ENCODE measurements at regions not wholly inside any gene's neighbourhood (a gene's known extent, or its start where the extent isn't known, plus 50 kb on each side); places are given as distances from the start of the nearest gene placed in this dataset.
"Not testable (repeated sequence)": the region's sequence is repeated elsewhere in the genome, so short reads cannot be mapped to it uniquely, and the experiment has no call there.

DNA sequence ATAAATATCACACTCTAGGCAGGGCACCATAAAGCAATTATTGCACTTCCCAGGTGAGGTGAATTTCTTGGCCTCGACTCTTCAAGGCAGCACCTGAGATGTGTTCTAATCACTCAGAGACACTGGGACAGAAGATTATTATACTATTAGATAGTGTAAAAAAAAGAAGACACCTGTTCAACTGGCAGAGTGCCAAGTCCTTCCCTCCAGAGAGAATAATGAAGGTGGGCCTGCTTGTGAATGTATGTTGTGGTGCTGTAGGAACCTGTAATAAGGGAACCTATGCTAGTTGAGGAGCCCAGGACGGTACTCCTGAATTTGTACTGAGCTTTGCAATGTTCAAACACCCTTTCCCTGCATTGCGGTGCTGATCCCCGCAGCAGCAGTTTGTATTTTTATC, 107.5 kb downstream of the NXPE2 start:
- Mint-ChIP-seq H3K27ac (no peak overlapping the region), H3K9me3 (no peaks in the 10 kb centered on the region), H3K4me1 (no peaks in the 10 kb centered on the region), H3K36me3 (ENCODE audit: low read depth) (no peaks in the 10 kb centered on the region), H3K4me3 (no peak overlapping the region), H3K27me3 (no peaks in the 10 kb centered on the region)
- no peak for DNase-seq
- ChIA-PET POLR2A (no interaction called here), CTCF (no interaction called here)

DNA sequence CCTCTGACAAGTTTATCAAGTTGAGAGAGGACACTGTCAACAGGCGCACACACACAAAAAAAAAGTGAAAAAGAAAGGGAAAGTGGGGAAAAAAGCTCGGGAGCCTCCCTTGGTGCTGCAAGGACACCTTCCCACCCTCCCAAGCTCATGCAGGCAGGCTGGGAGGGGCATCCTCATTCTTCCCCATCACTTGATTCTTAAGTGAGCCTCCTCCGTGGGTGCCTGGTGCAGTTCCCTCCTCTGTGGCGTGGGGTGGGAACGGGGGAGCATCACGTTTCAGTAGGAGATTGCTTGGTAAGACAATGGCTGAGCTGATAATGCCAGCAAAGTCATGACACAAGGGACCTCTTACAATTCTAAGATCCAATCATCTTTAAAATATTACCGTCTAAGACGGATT, 108.8 kb downstream of the NXPE2 start:
- no peak overlapping the region for H3K27ac Mint-ChIP-seq
- no peaks in the 10 kb centered on the region for H3K36me3 Mint-ChIP-seq (ENCODE audit: low read depth)
- CTCF ChIA-PET = no interaction called here
- no peak for DNase-seq
- no peak overlapping the region for H3K4me3 Mint-ChIP-seq
- POLR2A ChIA-PET = no interaction called here
- no peaks in the 10 kb centered on the region for H3K9me3 Mint-ChIP-seq
- no peaks in the 10 kb centered on the region for H3K27me3 Mint-ChIP-seq
- no peaks in the 10 kb centered on the region for H3K4me1 Mint-ChIP-seq

DNA sequence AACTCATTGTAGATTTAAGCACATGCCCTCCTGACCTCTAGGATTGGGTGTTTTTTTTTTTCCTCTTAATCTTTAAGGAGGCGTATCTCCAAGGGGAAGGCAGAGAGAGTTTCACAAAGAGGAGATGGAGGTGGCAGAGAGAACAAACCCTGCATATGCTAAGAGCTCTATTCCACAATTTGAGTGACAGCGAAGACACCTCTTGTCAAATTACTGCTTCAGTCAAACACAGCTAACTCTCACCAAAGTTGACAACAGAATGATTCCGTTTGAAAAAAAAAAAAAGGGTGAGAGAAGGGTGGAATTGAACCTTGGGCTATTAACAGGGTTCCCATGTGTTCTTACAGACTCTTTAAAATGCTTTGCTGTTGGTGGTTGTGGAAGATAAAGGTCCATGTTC, 112.6 kb downstream of the NXPE2 start:
- Mint-ChIP-seq H3K27me3 (peaks cover 3% of the 10 kb centered on the region), H3K9me3 (no peaks in the 10 kb centered on the region), H3K27ac (no peak overlapping the region), H3K4me3 (no peak overlapping the region), H3K4me1 (no peaks in the 10 kb centered on the region), H3K36me3 (ENCODE audit: low read depth) (no peaks in the 10 kb centered on the region)
- POLR2A ChIA-PET = no interaction called here
- no peak for DNase-seq
- CTCF ChIA-PET = no interaction called here

DNA sequence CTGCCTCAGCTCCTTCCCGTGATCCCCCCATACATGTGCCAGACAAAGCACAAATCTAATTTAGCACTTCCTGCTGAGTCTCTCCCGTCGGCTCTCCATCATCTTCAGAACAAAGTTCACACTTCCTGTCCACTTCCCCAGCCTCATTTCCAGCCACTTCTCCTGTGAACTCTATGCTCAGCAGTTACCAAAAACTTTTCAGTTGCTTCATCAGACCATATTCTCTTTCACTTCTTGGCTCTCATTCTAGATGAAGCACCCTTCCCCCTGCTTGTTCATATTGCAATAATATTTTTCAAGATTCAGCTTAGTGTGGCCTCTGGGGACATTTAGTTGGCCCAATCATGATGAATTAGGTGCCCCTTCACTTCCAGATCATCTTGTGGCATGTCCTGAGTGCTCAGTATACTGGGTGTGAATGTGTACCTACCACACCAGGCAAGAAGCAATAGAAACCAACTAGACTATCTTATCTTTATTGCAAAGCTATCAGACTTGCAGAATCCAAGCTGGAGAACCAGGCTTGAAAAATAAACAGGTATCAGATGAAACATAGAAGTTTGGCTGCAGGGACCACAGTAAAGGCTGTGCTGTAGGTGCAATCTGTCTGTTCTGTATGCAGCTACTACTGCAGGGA, 115.8 kb downstream of the NXPE2 start:
- no peaks in the 10 kb centered on the region for H3K9me3 Mint-ChIP-seq
- H3K27ac Mint-ChIP-seq = no peak overlapping the region
- DNase-seq = no peak
- H3K4me3 Mint-ChIP-seq = no peak overlapping the region
- POLR2A ChIA-PET = no interaction called here
- CTCF ChIA-PET = no interaction called here
- H3K4me1 Mint-ChIP-seq = no peaks in the 10 kb centered on the region
- peaks cover 9% of the 10 kb centered on the region for H3K27me3 Mint-ChIP-seq
- H3K36me3 Mint-ChIP-seq (ENCODE audit: low read depth) = no peaks in the 10 kb centered on the region

DNA sequence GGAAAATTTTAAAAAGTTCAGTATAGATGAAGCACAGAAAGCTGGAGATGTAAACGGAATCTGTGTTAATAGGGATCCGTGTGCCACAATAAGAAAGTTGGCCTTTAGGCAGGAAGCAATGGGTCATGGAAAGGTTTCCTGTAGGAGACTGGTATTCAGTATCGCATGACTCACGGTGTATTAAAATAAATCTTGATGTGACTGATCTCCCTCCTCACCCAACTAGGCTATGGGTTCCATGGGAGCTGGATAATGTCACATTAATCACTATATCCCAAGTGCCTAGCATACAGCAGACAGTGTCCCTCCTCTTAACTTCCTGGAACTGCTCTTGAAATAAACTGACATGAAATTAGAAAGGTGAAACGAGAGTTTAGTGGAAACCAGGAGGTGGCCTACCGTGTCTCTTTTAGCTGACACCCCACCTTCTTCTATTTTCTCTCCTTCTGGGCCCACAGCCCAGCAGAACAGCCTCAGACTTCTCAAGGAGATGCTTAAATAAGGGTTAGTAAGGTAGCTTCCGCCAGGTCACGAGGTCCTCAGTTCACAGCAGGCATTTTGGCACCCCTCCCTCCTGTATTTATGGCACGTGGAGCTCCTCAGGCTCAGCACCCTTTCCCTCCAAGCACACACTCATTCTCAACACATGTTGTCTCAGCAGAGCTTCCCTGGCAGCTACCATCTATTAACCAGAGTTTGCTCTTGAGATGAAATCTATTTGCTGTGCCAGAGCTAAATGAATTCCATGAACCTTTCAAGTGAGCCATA, 118.8 kb downstream of the NXPE2 start:
- peaks cover 16% of the 10 kb centered on the region for H3K27me3 Mint-ChIP-seq
- no peaks in the 10 kb centered on the region for H3K9me3 Mint-ChIP-seq
- H3K36me3 Mint-ChIP-seq (ENCODE audit: low read depth) = no peaks in the 10 kb centered on the region
- no peak overlapping the region for H3K27ac Mint-ChIP-seq
- ChIA-PET CTCF (interaction anchor here (1.0 kb wide), 1 partner anchor 13 kb away, joined by 3 read pairs; no protein-coding TSS in a partner anchor), POLR2A (no interaction called here)
- no peak overlapping the region for H3K4me3 Mint-ChIP-seq
- no peak for DNase-seq
- H3K4me1 Mint-ChIP-seq = no peaks in the 10 kb centered on the region

DNA sequence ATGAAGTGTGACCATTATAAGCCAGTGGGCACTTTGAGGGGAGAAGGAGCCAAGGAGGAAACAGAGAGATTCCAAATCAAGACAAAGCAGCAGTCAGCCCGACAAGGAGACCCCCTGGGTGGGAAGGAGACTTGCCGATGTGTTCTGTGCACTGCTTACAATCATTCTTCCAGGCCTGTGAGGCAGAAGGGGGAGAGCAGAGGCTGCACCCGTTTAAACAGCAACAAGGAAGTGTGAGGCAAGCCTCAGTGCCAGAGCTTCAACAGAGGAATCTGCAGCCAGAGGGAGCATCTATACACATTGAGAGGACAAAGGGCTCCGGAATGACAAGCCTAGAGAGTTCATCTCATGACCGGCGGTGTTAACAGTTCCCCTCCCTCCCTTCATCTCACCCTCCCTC, 121.1 kb downstream of the NXPE2 start:
- CTCF ChIA-PET = no interaction called here
- no peak overlapping the region for H3K27ac Mint-ChIP-seq
- H3K4me1 Mint-ChIP-seq = no peaks in the 10 kb centered on the region
- no peaks in the 10 kb centered on the region for H3K9me3 Mint-ChIP-seq
- POLR2A ChIA-PET = no interaction called here
- no peak for DNase-seq
- H3K36me3 Mint-ChIP-seq (ENCODE audit: low read depth) = no peaks in the 10 kb centered on the region
- H3K27me3 Mint-ChIP-seq = peaks cover 16% of the 10 kb centered on the region
- no peak overlapping the region for H3K4me3 Mint-ChIP-seq

DNA sequence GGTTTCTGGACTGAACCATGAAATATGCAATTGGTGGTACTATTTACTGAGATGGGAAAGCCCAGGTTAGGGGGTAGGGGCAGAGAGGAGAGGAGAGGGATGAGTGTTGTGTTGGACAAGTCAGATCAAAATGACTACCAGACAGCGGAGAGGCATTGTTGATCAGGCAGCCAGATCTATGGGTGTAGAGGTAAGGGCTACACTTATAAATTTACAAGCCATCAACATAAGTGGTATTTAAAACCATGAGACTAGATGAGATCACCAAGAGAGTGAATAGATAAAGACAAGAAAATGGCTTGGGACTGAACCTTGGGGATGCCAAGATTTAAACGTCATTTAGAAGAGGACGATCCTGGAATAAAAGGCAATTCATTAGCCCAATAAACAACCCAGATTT, 123.4 kb downstream of the NXPE2 start:
- Mint-ChIP-seq H3K27ac (no peak overlapping the region), H3K27me3 (peaks cover 13% of the 10 kb centered on the region), H3K36me3 (ENCODE audit: low read depth) (no peaks in the 10 kb centered on the region), H3K4me3 (no peak overlapping the region), H3K9me3 (no peaks in the 10 kb centered on the region), H3K4me1 (no peaks in the 10 kb centered on the region)
- ChIA-PET CTCF (no interaction called here), POLR2A (no interaction called here)
- DNase-seq = no peak

DNA sequence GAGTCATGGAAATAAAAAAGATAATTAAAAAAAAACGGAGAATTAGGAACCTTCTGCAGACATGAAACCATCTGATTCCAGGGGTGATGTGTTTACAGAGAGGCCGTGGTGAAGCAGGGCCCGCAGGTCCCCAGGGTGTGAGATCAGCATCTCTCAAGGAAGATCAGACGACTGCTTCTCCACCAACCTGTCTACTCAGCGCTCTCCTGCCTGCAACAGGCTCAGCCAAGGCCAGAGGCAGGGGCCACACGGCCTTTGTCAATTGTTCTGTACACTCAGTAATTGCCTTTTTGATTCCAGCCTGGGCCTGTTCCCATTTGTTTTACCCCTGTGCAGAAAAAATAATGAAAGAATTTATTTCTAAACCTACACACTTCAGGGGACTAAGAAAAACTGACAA, 124.6 kb downstream of the NXPE2 start:
- Mint-ChIP-seq H3K27ac (no peak overlapping the region), H3K36me3 (ENCODE audit: low read depth) (no peaks in the 10 kb centered on the region), H3K9me3 (no peaks in the 10 kb centered on the region), H3K4me3 (no peak overlapping the region), H3K4me1 (no peaks in the 10 kb centered on the region), H3K27me3 (peaks cover 13% of the 10 kb centered on the region)
- ChIA-PET POLR2A (no interaction called here), CTCF (no interaction called here)
- DNase-seq = no peak

DNA sequence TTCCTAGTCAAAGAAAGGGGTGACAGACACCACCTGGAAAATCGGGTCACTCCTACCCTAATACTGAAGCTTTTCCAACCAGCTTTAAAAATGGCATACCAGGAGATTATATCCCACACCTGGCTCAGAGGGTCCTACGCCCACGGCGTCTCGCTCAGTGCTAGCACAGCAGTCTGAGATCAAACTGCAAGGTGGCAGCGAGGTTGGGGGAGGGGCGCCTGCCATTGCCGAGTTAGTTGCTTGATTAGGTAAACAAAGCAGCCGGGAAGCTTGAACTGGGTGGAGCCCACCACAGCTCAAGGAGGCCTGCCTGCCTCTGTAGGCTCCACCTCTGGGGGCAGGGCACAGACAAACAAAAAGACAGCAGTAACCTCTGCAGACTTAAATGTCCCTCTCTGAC, 127.1 kb downstream of the NXPE2 start:
- H3K27ac Mint-ChIP-seq; H3K36me3 Mint-ChIP-seq (ENCODE audit: low read depth); H3K9me3 Mint-ChIP-seq; H3K4me3 Mint-ChIP-seq; DNase-seq; POLR2A ChIA-PET; H3K27me3 Mint-ChIP-seq; H3K4me1 Mint-ChIP-seq: not testable (repeated sequence)
- CTCF ChIA-PET = interaction anchor here (1.0 kb wide), 1 partner anchor 12 kb away, joined by 4 read pairs; no protein-coding TSS in a partner anchor

DNA sequence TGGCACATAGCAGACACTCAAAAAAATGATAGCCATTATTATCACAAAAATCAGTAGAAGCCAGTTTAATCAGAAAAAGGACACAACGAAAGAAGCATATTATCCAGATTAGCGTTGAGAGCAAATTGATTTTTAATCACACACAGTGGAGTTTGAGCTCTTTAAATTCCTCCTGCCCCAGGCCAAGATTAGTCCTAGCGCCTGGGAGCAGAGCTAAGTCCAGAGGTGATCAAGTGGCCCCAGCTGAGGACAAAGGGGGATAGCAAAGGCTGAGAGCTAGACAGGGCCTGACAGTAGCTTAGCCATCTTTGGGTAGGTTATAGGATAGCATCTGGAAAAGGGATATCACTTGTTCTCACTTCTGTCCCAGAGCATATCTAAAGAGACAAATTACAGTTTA, 133.6 kb downstream of the NXPE2 start:
- H3K4me1 Mint-ChIP-seq = no peaks in the 10 kb centered on the region
- no peak overlapping the region for H3K4me3 Mint-ChIP-seq
- no peak for DNase-seq
- H3K27ac Mint-ChIP-seq = no peak overlapping the region
- H3K9me3 Mint-ChIP-seq = no peaks in the 10 kb centered on the region
- no peaks in the 10 kb centered on the region for H3K27me3 Mint-ChIP-seq
- ChIA-PET CTCF (no interaction called here), POLR2A (no interaction called here)
- H3K36me3 Mint-ChIP-seq (ENCODE audit: low read depth) = no peaks in the 10 kb centered on the region

DNA sequence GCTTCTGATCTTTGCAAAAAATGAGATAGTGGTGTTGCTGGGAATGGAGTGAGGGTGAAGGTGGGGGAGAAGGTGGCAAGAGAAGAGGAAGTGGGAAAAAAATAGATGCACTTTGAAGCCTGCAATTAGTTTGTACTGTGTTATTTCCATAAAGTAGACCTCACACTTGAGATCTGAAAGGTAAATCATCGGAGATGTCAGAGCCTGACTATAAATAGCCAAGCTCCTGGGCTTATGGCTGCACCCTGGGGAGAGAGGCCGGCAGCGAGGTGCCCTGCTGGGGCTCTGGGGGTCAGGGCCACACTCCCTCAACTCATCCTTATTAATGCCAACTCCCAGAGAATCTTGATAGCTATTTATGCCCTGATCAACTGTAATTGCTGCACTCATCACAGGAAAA, 134.4 kb downstream of the NXPE2 start:
- H3K9me3 Mint-ChIP-seq = no peaks in the 10 kb centered on the region
- H3K4me3 Mint-ChIP-seq = no peak overlapping the region
- no peaks in the 10 kb centered on the region for H3K27me3 Mint-ChIP-seq
- no peak for DNase-seq
- H3K4me1 Mint-ChIP-seq = no peaks in the 10 kb centered on the region
- CTCF ChIA-PET = no interaction called here
- no peaks in the 10 kb centered on the region for H3K36me3 Mint-ChIP-seq (ENCODE audit: low read depth)
- POLR2A ChIA-PET = no interaction called here
- H3K27ac Mint-ChIP-seq = no peak overlapping the region

DNA sequence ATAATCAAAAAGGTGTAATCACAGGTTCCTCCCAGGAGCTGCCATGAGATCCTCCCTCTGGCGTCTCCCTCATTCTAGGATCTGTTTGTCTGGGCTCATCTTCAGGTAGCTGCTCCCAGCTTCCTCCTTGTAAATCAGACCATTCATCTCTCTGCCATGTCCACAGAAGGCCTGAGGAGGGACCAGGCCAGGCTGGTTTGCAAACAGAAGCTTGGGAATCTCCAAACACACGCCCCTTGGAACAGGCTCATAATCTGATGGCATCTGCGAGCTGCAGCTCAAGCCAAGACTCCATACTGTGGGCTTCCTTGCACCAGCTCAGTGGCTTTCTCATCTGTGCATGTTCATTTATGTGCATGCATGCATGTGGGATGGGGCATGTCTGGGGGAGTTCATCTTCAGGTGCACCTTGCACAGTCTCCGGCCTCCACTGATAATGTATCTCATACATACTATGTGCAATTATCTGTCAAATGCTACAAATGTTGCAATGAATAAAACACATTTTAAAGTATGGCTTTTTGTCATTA, 134.9 kb downstream of the NXPE2 start:
- CTCF ChIA-PET = no interaction called here
- H3K36me3 Mint-ChIP-seq (ENCODE audit: low read depth) = no peaks in the 10 kb centered on the region
- no peak overlapping the region for H3K4me3 Mint-ChIP-seq
- H3K4me1 Mint-ChIP-seq = no peaks in the 10 kb centered on the region
- POLR2A ChIA-PET = no interaction called here
- H3K27ac Mint-ChIP-seq = no peak overlapping the region
- DNase-seq = no peak
- H3K27me3 Mint-ChIP-seq = no peaks in the 10 kb centered on the region
- no peaks in the 10 kb centered on the region for H3K9me3 Mint-ChIP-seq

DNA sequence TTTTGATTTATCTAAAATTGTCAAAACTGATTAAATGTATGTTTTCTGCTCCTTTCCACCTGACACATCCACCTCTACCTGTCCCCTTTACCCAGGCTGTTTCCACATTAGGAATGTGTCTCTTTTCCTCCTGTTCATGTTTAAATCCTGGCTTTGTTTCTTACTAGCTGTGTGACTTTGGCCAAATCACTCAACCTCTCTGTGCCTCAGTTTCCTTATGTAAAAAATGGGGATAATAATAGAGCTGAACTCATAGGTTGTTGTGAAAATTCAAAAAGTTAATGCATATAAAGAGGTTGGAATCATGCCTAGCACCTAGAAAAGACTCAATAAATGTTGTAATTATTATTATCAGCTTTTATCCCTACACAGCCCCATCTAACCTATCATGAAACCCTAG, 136.8 kb downstream of the NXPE2 start:
- no peaks in the 10 kb centered on the region for H3K4me1 Mint-ChIP-seq
- no peak for DNase-seq
- H3K4me3 Mint-ChIP-seq = no peak overlapping the region
- ChIA-PET POLR2A (no interaction called here), CTCF (no interaction called here)
- no peaks in the 10 kb centered on the region for H3K9me3 Mint-ChIP-seq
- no peaks in the 10 kb centered on the region for H3K36me3 Mint-ChIP-seq (ENCODE audit: low read depth)
- H3K27me3 Mint-ChIP-seq = no peaks in the 10 kb centered on the region
- H3K27ac Mint-ChIP-seq = no peak overlapping the region

DNA sequence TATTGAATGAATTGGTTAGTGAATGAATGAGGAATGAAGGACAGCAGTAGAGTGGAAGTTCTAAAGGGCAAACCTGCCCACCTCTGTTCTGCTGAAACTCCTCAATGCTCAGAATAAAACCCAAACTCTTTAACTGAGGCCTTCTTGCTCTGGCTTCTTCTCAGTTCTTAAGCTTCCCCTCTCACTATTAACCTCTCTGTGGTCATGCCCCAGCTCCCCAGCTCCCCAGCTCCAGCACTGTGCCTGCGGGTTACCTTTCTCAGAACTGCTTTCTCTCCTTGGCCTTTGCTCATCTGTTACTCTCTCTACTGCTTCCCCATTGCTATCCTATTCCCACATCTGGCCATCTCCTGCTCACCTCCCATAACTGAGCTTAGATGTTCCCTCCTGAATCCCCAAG, 137.4 kb downstream of the NXPE2 start:
- Mint-ChIP-seq H3K9me3 (no peaks in the 10 kb centered on the region), H3K36me3 (ENCODE audit: low read depth) (no peaks in the 10 kb centered on the region), H3K27me3 (no peaks in the 10 kb centered on the region), H3K4me1 (no peaks in the 10 kb centered on the region), H3K4me3 (no peak overlapping the region), H3K27ac (no peak overlapping the region)
- ChIA-PET POLR2A (no interaction called here), CTCF (no interaction called here)
- DNase-seq = no peak
